Liver (tissue), 7 donors: ENCODE measurements at regions not wholly inside any gene's neighbourhood (a gene's known extent, or its start where the extent isn't known, plus 50 kb on each side); places are given as distances from the start of the nearest gene placed in this dataset.

ENCODE experiments used
- DNase-seq: peaks from one replicate; pipeline ENCODE4 v3.0.0-alpha.2; 2017; ENCODE audit warnings: low spot score
- H3K27ac ChIP-seq, 2 donors: one replicate each; pipeline ENCODE4 v1.7.0; 2013; ENCODE audit warnings: inconsistent platforms in 2 of 2, low read length in 2 of 2, control low read depth in 1 of 2, low read depth in 1 of 2, mild to moderate bottlenecking in 1 of 2
- H3K27me3 ChIP-seq, 4 donors: one replicate each; pipeline versions ENCODE4 v1.6.1 to v1.7.0; 2013; ENCODE audit warnings: low read length in 3 of 4, inconsistent platforms in 1 of 4, mild to moderate bottlenecking in 1 of 4, moderate library complexity in 1 of 4; ENCODE audit not compliant: control insufficient read depth in 4 of 4, insufficient read depth in 4 of 4
- H3K36me3 ChIP-seq, 4 donors: one replicate each; pipeline versions ENCODE4 v1.6.1 to v1.7.0; 2013; ENCODE audit warnings: low read length in 3 of 4, mild to moderate bottlenecking in 3 of 4, low read depth in 1 of 4, moderate library complexity in 1 of 4; ENCODE audit not compliant: control insufficient read depth in 4 of 4, insufficient read depth in 3 of 4
- H3K4me1 ChIP-seq, 4 donors: one replicate each; pipeline versions ENCODE4 v1.6.1 to v1.7.0; 2013; ENCODE audit warnings: low read length in 3 of 4, mild to moderate bottlenecking in 3 of 4, moderate library complexity in 1 of 4; ENCODE audit not compliant: control insufficient read depth in 4 of 4, insufficient read depth in 4 of 4
- H3K4me3 ChIP-seq, 3 donors: one replicate each; pipeline versions ENCODE4 v1.6.1 to v1.7.0; 2013; ENCODE audit warnings: low read length in 3 of 3, control low read depth in 1 of 3, low read depth in 1 of 3, mild to moderate bottlenecking in 1 of 3
- H3K9ac ChIP-seq, 2 donors: one replicate each; pipeline ENCODE4 v1.7.0; 2013; ENCODE audit warnings: low read length in 2 of 2, mild to moderate bottlenecking in 2 of 2, moderate library complexity in 2 of 2, control low read depth in 1 of 2, low read depth in 1 of 2
- H3K9me3 ChIP-seq, 4 donors: one replicate each; pipeline versions ENCODE4 v1.6.1 to v1.7.0; 2013; ENCODE audit warnings: low read length in 3 of 4; ENCODE audit not compliant: control insufficient read depth in 4 of 4
- EGR1 ChIP-seq, 2 donors: IDR thresholded peaks; 2 replicates each; pipeline ENCODE4 v1.6.1; 2016 to 2018; ENCODE audit warnings: antibody characterized with exemption in 2 of 2, low read depth in 2 of 2
- FOXA1 ChIP-seq: IDR thresholded peaks from 2 replicates; pipeline ENCODE4 v1.6.1; 2016; ENCODE audit warnings: antibody characterized with exemption
- FOXA2 ChIP-seq: IDR thresholded peaks from 2 replicates; pipeline ENCODE4 v1.6.1; 2016; ENCODE audit warnings: antibody characterized with exemption
- GABPA ChIP-seq, 2 donors: IDR thresholded peaks in 1 of 2; conservative IDR thresholded peaks in 1 of 2; 2 replicates each; pipeline ENCODE4 v1.6.1; 2016; ENCODE audit warnings: antibody characterized with exemption in 2 of 2, mild to moderate bottlenecking in 1 of 2, moderate library complexity in 1 of 2
- HNF4A ChIP-seq, 2 donors: conservative IDR thresholded peaks; 2 replicates each; pipeline ENCODE4 v1.6.1; 2016; ENCODE audit warnings: antibody characterized with exemption in 2 of 2, mild to moderate bottlenecking in 2 of 2
- JUND ChIP-seq, 2 donors: IDR thresholded peaks; 2 replicates each; pipeline ENCODE4 v1.6.1; 2016; ENCODE audit warnings: antibody characterized with exemption in 2 of 2
- NR2F2 ChIP-seq: IDR thresholded peaks from 2 replicates; pipeline ENCODE4 v1.6.1; 2016; ENCODE audit warnings: antibody characterized with exemption
- RAD21 ChIP-seq, 2 donors: IDR thresholded peaks; 2 replicates each; pipeline ENCODE4 v1.6.1; 2016; ENCODE audit warnings: antibody characterized with exemption in 2 of 2, mild to moderate bottlenecking in 2 of 2
- RXRA ChIP-seq, 2 donors: IDR thresholded peaks; 2 replicates each; pipeline ENCODE4 v1.6.1; 2017 to 2018; ENCODE audit warnings: antibody characterized with exemption in 2 of 2, mild to moderate bottlenecking in 1 of 2
- SP1 ChIP-seq: IDR thresholded peaks from 2 replicates; pipeline ENCODE4 v1.6.1; 2018; ENCODE audit warnings: antibody characterized with exemption, mild to moderate bottlenecking
- YY1 ChIP-seq: IDR thresholded peaks from 2 replicates; pipeline ENCODE4 v1.6.1; 2016; ENCODE audit warnings: antibody characterized with exemption, mild to moderate bottlenecking
- WGBS: extraction: QIAGEN DNeasy Blood & Tissue Kit; methylation state at CpG from one replicate; pipeline ENCODE4 v1.1.7; 2013; 5-methylcytosine and 5-hydroxymethylcytosine counted together
- TF ChIP-seq, protein P1 (sequence below): IDR thresholded peaks from 2 replicates; pipeline ENCODE4 v1.6.1; 2016; ENCODE audit warnings: antibody characterized with exemption
- TF ChIP-seq, protein P2 (sequence below): IDR thresholded peaks from 2 replicates; pipeline ENCODE4 v1.6.1; 2016; ENCODE audit warnings: antibody characterized with exemption, mild to moderate bottlenecking
- TF ChIP-seq, protein P3 (sequence below): IDR thresholded peaks from 2 replicates; pipeline ENCODE4 v1.6.1; 2016; ENCODE audit warnings: antibody characterized with exemption
- TF ChIP-seq, protein P4 (sequence below): IDR thresholded peaks from 2 replicates; pipeline ENCODE4 v1.6.1; 2016; ENCODE audit warnings: antibody characterized with exemption
- donor health status: healthy.
- donor health status: healthy.
- donor health status: healthy.
- donor health status: healthy.

- Histone ChIP-seq H3K36me3 (no peaks in the 10 kb centered on the region), H3K9me3 (no peaks in the 10 kb centered on the region), H3K4me1 (no peaks in the 10 kb centered on the region), H3K9ac (no peak overlapping the region), H3K4me3 (no peak overlapping the region), H3K27me3 (peaks cover 0 to 18% (median 5%) of the 10 kb centered on the region in 4 donors), H3K27ac (no peak overlapping the region)
- 88% methylated on average over 3 of the region's 3 CpGs for WGBS
- TF ChIP-seq, protein P1, sequence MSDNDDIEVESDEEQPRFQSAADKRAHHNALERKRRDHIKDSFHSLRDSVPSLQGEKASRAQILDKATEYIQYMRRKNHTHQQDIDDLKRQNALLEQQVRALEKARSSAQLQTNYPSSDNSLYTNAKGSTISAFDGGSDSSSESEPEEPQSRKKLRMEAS, result no peak
- DNase-seq, result no peak
Measured at GRCh38 chr7:28316489-28316888, 95.8 kb upstream of the CREB5 start.

DNA sequence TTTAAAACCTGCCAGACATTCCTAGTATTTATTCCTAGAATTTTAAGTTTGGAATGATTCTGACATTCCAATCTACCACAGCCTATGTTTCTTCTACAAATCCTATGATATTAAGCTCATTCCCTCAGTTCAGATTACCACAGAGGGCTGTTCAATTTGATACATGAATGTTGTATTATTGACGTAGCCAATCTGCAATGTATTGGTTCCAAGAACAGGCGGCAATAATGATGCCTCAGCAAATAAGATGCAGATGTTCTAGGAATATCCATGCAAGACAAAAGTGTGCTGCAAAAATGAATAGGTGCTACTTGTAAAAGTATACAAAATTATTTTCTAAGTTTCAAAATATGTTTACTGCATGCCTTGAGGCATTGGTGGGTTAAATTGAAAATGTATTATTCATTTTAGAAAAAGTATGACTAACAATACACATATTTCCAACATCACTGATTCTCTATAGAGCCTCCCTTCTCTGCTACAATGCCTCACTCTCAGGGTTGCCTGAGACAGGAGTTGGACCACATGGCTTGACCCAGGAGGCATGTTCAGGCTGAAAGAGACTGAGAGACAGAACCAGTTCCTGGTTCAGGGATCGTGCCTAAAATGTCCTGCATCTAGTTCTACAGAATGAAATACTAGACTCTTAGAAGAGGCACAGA lies 94.1 kb upstream of the CREB5 start:
- DNase-seq, result no peak
- no peak overlapping the region for H3K4me3 ChIP-seq
- H3K36me3 ChIP-seq, result no peaks in the 10 kb centered on the region
- H3K27me3 ChIP-seq, result peaks cover 0 to 5% (median 2%) of the 10 kb centered on the region in 4 donors
- H3K9ac ChIP-seq, result no peak overlapping the region
- H3K9me3 ChIP-seq, result no peaks in the 10 kb centered on the region
- no peaks in the 10 kb centered on the region for H3K4me1 ChIP-seq
- TF ChIP-seq JUND (IDR thresholded peaks at IDR 0.05) (no peak), YY1 (no peak), RXRA (IDR thresholded peaks at IDR 0.05) (no peak), HNF4A (conservative IDR thresholded peaks at IDR 0.05) (no peak), NR2F2 (no peak), GABPA (IDR thresholded peaks at IDR 0.05 in 1 of 2, conservative IDR thresholded peaks at IDR 0.05 in 1 of 2) (no peak), EGR1 (IDR thresholded peaks at IDR 0.05; ENCODE audit: low read depth in 2 of 2) (no peak), FOXA1 (no peak), FOXA2 (no peak), RAD21 (IDR thresholded peaks at IDR 0.05) (no peak), SP1 (no peak)
- TF ChIP-seq, protein P2, sequence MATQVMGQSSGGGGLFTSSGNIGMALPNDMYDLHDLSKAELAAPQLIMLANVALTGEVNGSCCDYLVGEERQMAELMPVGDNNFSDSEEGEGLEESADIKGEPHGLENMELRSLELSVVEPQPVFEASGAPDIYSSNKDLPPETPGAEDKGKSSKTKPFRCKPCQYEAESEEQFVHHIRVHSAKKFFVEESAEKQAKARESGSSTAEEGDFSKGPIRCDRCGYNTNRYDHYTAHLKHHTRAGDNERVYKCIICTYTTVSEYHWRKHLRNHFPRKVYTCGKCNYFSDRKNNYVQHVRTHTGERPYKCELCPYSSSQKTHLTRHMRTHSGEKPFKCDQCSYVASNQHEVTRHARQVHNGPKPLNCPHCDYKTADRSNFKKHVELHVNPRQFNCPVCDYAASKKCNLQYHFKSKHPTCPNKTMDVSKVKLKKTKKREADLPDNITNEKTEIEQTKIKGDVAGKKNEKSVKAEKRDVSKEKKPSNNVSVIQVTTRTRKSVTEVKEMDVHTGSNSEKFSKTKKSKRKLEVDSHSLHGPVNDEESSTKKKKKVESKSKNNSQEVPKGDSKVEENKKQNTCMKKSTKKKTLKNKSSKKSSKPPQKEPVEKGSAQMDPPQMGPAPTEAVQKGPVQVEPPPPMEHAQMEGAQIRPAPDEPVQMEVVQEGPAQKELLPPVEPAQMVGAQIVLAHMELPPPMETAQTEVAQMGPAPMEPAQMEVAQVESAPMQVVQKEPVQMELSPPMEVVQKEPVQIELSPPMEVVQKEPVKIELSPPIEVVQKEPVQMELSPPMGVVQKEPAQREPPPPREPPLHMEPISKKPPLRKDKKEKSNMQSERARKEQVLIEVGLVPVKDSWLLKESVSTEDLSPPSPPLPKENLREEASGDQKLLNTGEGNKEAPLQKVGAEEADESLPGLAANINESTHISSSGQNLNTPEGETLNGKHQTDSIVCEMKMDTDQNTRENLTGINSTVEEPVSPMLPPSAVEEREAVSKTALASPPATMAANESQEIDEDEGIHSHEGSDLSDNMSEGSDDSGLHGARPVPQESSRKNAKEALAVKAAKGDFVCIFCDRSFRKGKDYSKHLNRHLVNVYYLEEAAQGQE, result no peak
- TF ChIP-seq, protein P3, sequence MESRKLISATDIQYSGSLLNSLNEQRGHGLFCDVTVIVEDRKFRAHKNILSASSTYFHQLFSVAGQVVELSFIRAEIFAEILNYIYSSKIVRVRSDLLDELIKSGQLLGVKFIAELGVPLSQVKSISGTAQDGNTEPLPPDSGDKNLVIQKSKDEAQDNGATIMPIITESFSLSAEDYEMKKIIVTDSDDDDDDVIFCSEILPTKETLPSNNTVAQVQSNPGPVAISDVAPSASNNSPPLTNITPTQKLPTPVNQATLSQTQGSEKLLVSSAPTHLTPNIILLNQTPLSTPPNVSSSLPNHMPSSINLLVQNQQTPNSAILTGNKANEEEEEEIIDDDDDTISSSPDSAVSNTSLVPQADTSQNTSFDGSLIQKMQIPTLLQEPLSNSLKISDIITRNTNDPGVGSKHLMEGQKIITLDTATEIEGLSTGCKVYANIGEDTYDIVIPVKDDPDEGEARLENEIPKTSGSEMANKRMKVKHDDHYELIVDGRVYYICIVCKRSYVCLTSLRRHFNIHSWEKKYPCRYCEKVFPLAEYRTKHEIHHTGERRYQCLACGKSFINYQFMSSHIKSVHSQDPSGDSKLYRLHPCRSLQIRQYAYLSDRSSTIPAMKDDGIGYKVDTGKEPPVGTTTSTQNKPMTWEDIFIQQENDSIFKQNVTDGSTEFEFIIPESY, result no peak
- TF ChIP-seq, protein P1, result no peak
- TF ChIP-seq, protein P4, sequence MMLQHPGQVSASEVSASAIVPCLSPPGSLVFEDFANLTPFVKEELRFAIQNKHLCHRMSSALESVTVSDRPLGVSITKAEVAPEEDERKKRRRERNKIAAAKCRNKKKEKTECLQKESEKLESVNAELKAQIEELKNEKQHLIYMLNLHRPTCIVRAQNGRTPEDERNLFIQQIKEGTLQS, result no peak
- no peak overlapping the region for H3K27ac ChIP-seq
- 87% methylated on average over 3 of the region's 3 CpGs for WGBS
